Neural progenitor cell (in vitro differentiated cells): ENCODE measurements at regions not wholly inside any gene's neighbourhood (a gene's known extent, or its start where the extent isn't known, plus 50 kb on each side); places are given as distances from the start of the nearest gene placed in this dataset.

Experiments
- DNase-seq: peaks from one replicate; pipeline ENCODE4 v3.0.0-alpha.2; 2016; ENCODE audit warnings: low spot score
- H2AFZ ChIP-seq: fragments of 200-600 bp; sonication (generic); replicated peaks from 2 replicates; pipeline ENCODE4 v1.6.1; 2016; ENCODE audit warnings: antibody characterized with exemption
- H3F3A ChIP-seq: fragments of 200-600 bp; sonication (generic); 2 replicates; pipeline ENCODE4 v1.6.1; 2016; ENCODE audit warnings: antibody characterized with exemption, low read depth
- H3K27ac ChIP-seq: fragments of 200-600 bp; sonication (generic); 2 replicates; pipeline ENCODE4 v1.5.1; 2016; ENCODE audit warnings: mild to moderate bottlenecking
- H3K27me3 ChIP-seq: fragments of 200-600 bp; sonication (generic); 2 replicates; pipeline ENCODE4 v1.6.1; 2016; ENCODE audit warnings: mild to moderate bottlenecking, moderate library complexity
- H3K36me3 ChIP-seq: fragments of 200-600 bp; sonication (generic); 2 replicates; pipeline ENCODE4 v1.5.1; 2016
- H3K4me1 ChIP-seq: fragments of 200-600 bp; sonication (generic); 2 replicates; pipeline ENCODE4 v1.6.1; 2016; ENCODE audit warnings: mixed run types
- H3K4me2 ChIP-seq: fragments of 200-600 bp; sonication (generic); 2 replicates; pipeline ENCODE4 v1.6.1; 2016
- H3K4me3 ChIP-seq: fragments of 200-600 bp; sonication (generic); 2 replicates; pipeline ENCODE4 v1.5.1; 2016
- H3K79me2 ChIP-seq: fragments of 200-600 bp; sonication (generic); 2 replicates; pipeline ENCODE4 v1.6.1; 2016; ENCODE audit warnings: low read depth
- H3K9ac ChIP-seq: fragments of 200-600 bp; sonication (generic); 2 replicates; pipeline ENCODE4 v1.6.1; 2016
- H3K9me3 ChIP-seq: fragments of 200-600 bp; sonication (generic); 2 replicates; pipeline ENCODE4 v1.5.1; 2016; ENCODE audit warnings: low read depth
- H4K20me1 ChIP-seq: fragments of 200-600 bp; sonication (generic); 2 replicates; pipeline ENCODE4 v1.6.1; 2016; ENCODE audit warnings: low read depth
- H3K27ac Mint-ChIP-seq: 3 replicates; pipeline ENCODE4 v1.8.0; 2021; ENCODE audit warnings: mixed read lengths
- H3K27me3 Mint-ChIP-seq: 2 replicates; pipeline ENCODE4 v1.8.0; 2022; ENCODE audit warnings: low read depth, mild to moderate bottlenecking, inconsistent platforms, moderate library complexity, mixed read lengths; ENCODE audit not compliant: insufficient read depth
- H3K36me3 Mint-ChIP-seq: 3 replicates; pipeline ENCODE4 v1.8.0; 2021; ENCODE audit warnings: mixed read lengths
- H3K4me1 Mint-ChIP-seq: 3 replicates; pipeline ENCODE4 v1.8.0; 2021; ENCODE audit warnings: mixed read lengths
- H3K4me3 Mint-ChIP-seq: 3 replicates; pipeline ENCODE4 v1.8.0; 2021; ENCODE audit warnings: mild to moderate bottlenecking, moderate library complexity, mixed read lengths
- H3K9me3 Mint-ChIP-seq: 3 replicates; pipeline ENCODE4 v1.8.0; 2020; ENCODE audit warnings: mixed read lengths
- CTCF ChIP-seq: fragments of 200-600 bp; sonication (generic); IDR thresholded peaks from 2 replicates; pipeline ENCODE4 v1.5.1; 2017; ENCODE audit warnings: antibody characterized with exemption, mild to moderate bottlenecking
- EZH2 ChIP-seq: fragments of 200-600 bp; sonication (generic); IDR thresholded peaks from 2 replicates; pipeline ENCODE4 v1.6.1; 2017; ENCODE audit warnings: antibody characterized with exemption, mild to moderate bottlenecking, moderate library complexity
- EZH2phosphoT487 ChIP-seq: fragments of 200-600 bp; sonication (generic); IDR thresholded peaks from 2 replicates; pipeline ENCODE4 v1.6.1; 2017; ENCODE audit warnings: antibody characterized with exemption

- no peak overlapping the region for H3K4me3 Mint-ChIP-seq
- Histone ChIP-seq H3K79me2 (no peaks in the 10 kb centered on the region), H3K4me1 (peaks cover 16% of the 10 kb centered on the region), H4K20me1 (no peaks in the 10 kb centered on the region), H3K36me3 (no peaks in the 10 kb centered on the region), H3F3A (no peaks in the 10 kb centered on the region), H3K4me3 (no peak overlapping the region), H3K4me2 (no peak overlapping the region), H3K9me3 (no peaks in the 10 kb centered on the region), H3K9ac (no peak overlapping the region), H2AFZ (no peak overlapping the region), H3K27me3 (no peaks in the 10 kb centered on the region), H3K27ac (no peak overlapping the region)
- DNase-seq, result no peak
- peaks cover 2% of the 10 kb centered on the region for H3K9me3 Mint-ChIP-seq
- H3K36me3 Mint-ChIP-seq, result no peaks in the 10 kb centered on the region
- peaks cover 7% of the 10 kb centered on the region for H3K27me3 Mint-ChIP-seq
- H3K27ac Mint-ChIP-seq, result peak overlapping the region; percentile 98
- TF ChIP-seq CTCF (no peak), EZH2phosphoT487 (no peak), EZH2 (no peak)
- H3K4me1 Mint-ChIP-seq, result peaks cover 38% of the 10 kb centered on the region
Observed at GRCh38 chr5:142408981-142409481, 84.2 kb upstream of the SPRY4 start.

GRCh38 chr5:142408536-142408935, 83.7 kb upstream of the SPRY4 start:
- no peak for TF ChIP-seq EZH2
- no peak for TF ChIP-seq CTCF
- no peak for TF ChIP-seq EZH2phosphoT487
- H3K27ac ChIP-seq, result no peak overlapping the region

GRCh38 chr5:142405814-142406395, 81.1 kb upstream of the SPRY4 start:
- Histone ChIP-seq H3K4me1 (peaks cover 10% of the 10 kb centered on the region), H2AFZ (no peak overlapping the region), H3K27me3 (no peaks in the 10 kb centered on the region), H3K79me2 (no peaks in the 10 kb centered on the region), H3K4me3 (no peak overlapping the region), H3K27ac (no peak overlapping the region), H3K36me3 (no peaks in the 10 kb centered on the region), H3F3A (no peaks in the 10 kb centered on the region), H3K4me2 (no peak overlapping the region), H3K9ac (no peak overlapping the region), H4K20me1 (no peaks in the 10 kb centered on the region), H3K9me3 (no peaks in the 10 kb centered on the region)
- TF ChIP-seq EZH2 (no peak), EZH2phosphoT487 (no peak), CTCF (no peak)
- Mint-ChIP-seq H3K36me3 (no peaks in the 10 kb centered on the region), H3K9me3 (no peaks in the 10 kb centered on the region), H3K27ac (peak overlapping the region; percentile 43), H3K27me3 (peaks cover 4% of the 10 kb centered on the region), H3K4me3 (no peak overlapping the region), H3K4me1 (peaks cover 37% of the 10 kb centered on the region)
- no peak for DNase-seq

More at GRCh38 chr5:142408536-142408935, 83.7 kb upstream of the SPRY4 start:
- H3K27me3 ChIP-seq, result no peaks in the 10 kb centered on the region
- Mint-ChIP-seq H3K4me3 (no peak overlapping the region), H3K4me1 (peaks cover 43% of the 10 kb centered on the region), H3K9me3 (no peaks in the 10 kb centered on the region), H3K27me3 (peaks cover 7% of the 10 kb centered on the region), H3K36me3 (no peaks in the 10 kb centered on the region), H3K27ac (peak overlapping the region; percentile 98)
- H3K9me3 ChIP-seq, result no peaks in the 10 kb centered on the region
- H3K4me3 ChIP-seq, result no peak overlapping the region
- H3K36me3 ChIP-seq, result no peaks in the 10 kb centered on the region
- no peak for DNase-seq
- H3F3A ChIP-seq, result no peaks in the 10 kb centered on the region
- H3K4me1 ChIP-seq, result peaks cover 19% of the 10 kb centered on the region
- no peak overlapping the region for H3K4me2 ChIP-seq
- no peaks in the 10 kb centered on the region for H4K20me1 ChIP-seq
- H3K79me2 ChIP-seq, result no peaks in the 10 kb centered on the region
- H2AFZ ChIP-seq, result no peak overlapping the region
- no peak overlapping the region for H3K9ac ChIP-seq
